ENCODE measurements at regions not wholly inside any gene's neighbourhood (a gene's known extent, or its start where the extent isn't known, plus 50 kb on each side); places are given as distances from the start of the nearest gene placed in this dataset.

GRCh38 chr7:21261627-21262594, 166.0 kb upstream of the SP4 start:
- dilution Hi-C loops (cut with MboI; ENCODE audit: extremely low pct_ligation_motif_present, low sequenced_read_pairs), result no loop called here

More at GRCh38 chr7:21261627-21262594, 166.0 kb upstream of the SP4 start:
- CTCF ChIA-PET, result interaction anchor here (0.5 to 3.9 kb wide), 35 partner anchors 8 to 821 kb away, joined by 3 to 42 read pairs (median 5); partner anchors contain the start of gene SP4
- DNase-seq (ENCODE audit: low read depth, low spot score) (peak; percentile 67), FAIRE-seq (peak; percentile 70)
- no peaks in the 10 kb centered on the region for H3K9me1 ChIP-seq (replicated peaks; ENCODE audit: control insufficient read depth, extremely low read depth, insufficient read depth, low read length)
- BruUV-seq (replicated peaks), result no TSS peak
- POLR2A ChIA-PET, result no interaction called here
- no peak overlapping the region for H3K27ac ChIP-seq (ENCODE audit: insufficient read depth, low read depth, low read length)
- H3K4me3 ChIP-seq (replicated peaks in 1 of 3; ENCODE audit: insufficient read depth in 1 of 3, low read depth in 1 of 3, low read length in 3 of 3), result no peak overlapping the region
- no peak for TF ChIP-seq MYC (IDR thresholded peaks at IDR 0.05; ENCODE audit: low read depth, low read length)
- no peak for TF ChIP-seq MAX (IDR thresholded peaks at IDR 0.05; ENCODE audit: insufficient read depth, insufficient read length)
- TF ChIP-seq CTCF (IDR thresholded peaks at IDR 0.05; ENCODE audit: extremely low read depth in 1 of 2, insufficient read depth in 1 of 2, low read depth in 1 of 2, low read length in 2 of 2), result peak; percentile 67 to 68
- TF ChIP-seq POLR2AphosphoS5 (IDR thresholded peaks at IDR 0.05; ENCODE audit: insufficient read depth, low read depth, low read length), result no peak
- no peak for TF ChIP-seq EZH2 (IDR thresholded peaks at IDR 0.05; ENCODE audit: borderline replicate concordance, low read depth, low read length, severe bottlenecking)
- no peaks in the 10 kb centered on the region for H3K9me3 ChIP-seq (replicated peaks; ENCODE audit: control insufficient read depth, insufficient read depth, low read length)
- H2AFZ ChIP-seq (ENCODE audit: low read depth, low read length), result peak overlapping the region; percentile 69
- peaks cover 2% of the 10 kb centered on the region for H3K4me1 ChIP-seq (ENCODE audit: control insufficient read depth, extremely low read depth, insufficient read depth, low read length)
- H3K27me3 ChIP-seq (ENCODE audit: control insufficient read depth in 2 of 2, insufficient read depth in 2 of 2, low read length in 2 of 2), result no peaks in the 10 kb centered on the region
- no peak overlapping the region for H3K4me2 ChIP-seq (ENCODE audit: insufficient read depth, low read length)
- H3K36me3 ChIP-seq (ENCODE audit: control insufficient read depth in 2 of 2, extremely low read depth in 1 of 2, insufficient read depth in 2 of 2, low read length in 2 of 2), result no peaks in the 10 kb centered on the region
- no peaks in the 10 kb centered on the region for H4K20me1 ChIP-seq (replicated peaks; ENCODE audit: control insufficient read depth, extremely low read depth, insufficient read depth, low read length)
- intact Hi-C loops (cut with micrococcal nuclease), result loop anchor here (1.0 kb wide), 5 partner anchors 56 to 739 kb away; no protein-coding TSS in a partner anchor
- H3K9ac ChIP-seq (replicated peaks; ENCODE audit: extremely low read depth, insufficient read depth, low read length), result no peak overlapping the region
- no peaks in the 10 kb centered on the region for H3K79me2 ChIP-seq (ENCODE audit: control insufficient read depth, insufficient read depth, low read length)

Measured in endothelial cell of umbilical vein (primary cell).